Astrocyte of the spinal cord (primary cell): ENCODE measurements at regions not wholly inside any gene's neighbourhood (a gene's known extent, or its start where the extent isn't known, plus 50 kb on each side); places are given as distances from the start of the nearest gene placed in this dataset.

Experiments
- DNase-seq: peaks from one replicate; pipeline ENCODE4 v3.0.0; 2011; ENCODE audit warnings: low read depth, low spot score
- H3K4me3 ChIP-seq: 2 replicates; pipeline ENCODE4 v1.5.1; 2011; ENCODE audit warnings: low read depth, mild to moderate bottlenecking, low read length, moderate library complexity
- in situ Hi-C: cut with HindIII; loops from 2 replicates; pipeline ENCODE4 v1.10.0; 2017; ENCODE audit warnings: low sequenced_read_pairs
- TF ChIP-seq, protein P1 (sequence below): IDR thresholded peaks from 2 replicates; pipeline ENCODE4 v1.5.1; 2012; ENCODE audit warnings: low read depth, mild to moderate bottlenecking, low read length, inconsistent platforms

DNA sequence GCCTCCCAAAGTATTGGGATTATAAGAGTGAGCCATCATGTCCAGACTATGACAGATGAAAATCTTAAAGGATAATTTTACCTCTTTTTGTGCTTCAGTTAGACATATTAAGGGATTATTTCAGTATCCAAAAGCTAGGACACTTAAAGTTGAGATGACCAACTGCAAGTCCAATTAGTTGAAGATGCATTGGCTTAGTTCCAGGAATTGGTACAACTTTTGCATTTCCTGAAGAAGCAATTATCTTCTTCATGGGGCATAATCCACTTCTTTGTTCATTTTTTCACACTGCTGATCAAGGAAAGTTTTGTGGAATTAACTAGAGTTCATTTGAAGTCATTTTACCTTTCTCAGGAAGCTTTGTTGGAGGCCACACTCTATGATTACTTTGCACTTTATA lies 72.0 kb upstream of the HECW1 start:
- DNase-seq, result no peak
- no peak overlapping the region for H3K4me3 ChIP-seq
- in situ Hi-C loops, result no loop called here
- TF ChIP-seq, protein P1, sequence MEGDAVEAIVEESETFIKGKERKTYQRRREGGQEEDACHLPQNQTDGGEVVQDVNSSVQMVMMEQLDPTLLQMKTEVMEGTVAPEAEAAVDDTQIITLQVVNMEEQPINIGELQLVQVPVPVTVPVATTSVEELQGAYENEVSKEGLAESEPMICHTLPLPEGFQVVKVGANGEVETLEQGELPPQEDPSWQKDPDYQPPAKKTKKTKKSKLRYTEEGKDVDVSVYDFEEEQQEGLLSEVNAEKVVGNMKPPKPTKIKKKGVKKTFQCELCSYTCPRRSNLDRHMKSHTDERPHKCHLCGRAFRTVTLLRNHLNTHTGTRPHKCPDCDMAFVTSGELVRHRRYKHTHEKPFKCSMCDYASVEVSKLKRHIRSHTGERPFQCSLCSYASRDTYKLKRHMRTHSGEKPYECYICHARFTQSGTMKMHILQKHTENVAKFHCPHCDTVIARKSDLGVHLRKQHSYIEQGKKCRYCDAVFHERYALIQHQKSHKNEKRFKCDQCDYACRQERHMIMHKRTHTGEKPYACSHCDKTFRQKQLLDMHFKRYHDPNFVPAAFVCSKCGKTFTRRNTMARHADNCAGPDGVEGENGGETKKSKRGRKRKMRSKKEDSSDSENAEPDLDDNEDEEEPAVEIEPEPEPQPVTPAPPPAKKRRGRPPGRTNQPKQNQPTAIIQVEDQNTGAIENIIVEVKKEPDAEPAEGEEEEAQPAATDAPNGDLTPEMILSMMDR, result no peak

- TF ChIP-seq, protein P1, result no peak
- in situ Hi-C loops, result no loop called here
Measured at GRCh38 chr7:43041105-43041504, 71.3 kb upstream of the HECW1 start.

GRCh38 chr7:43041724-43042123 lies 70.7 kb upstream of the HECW1 start:
- in situ Hi-C loops, result no loop called here
- H3K4me3 ChIP-seq, result no peak overlapping the region
- no peak for DNase-seq
- TF ChIP-seq, protein P1, result no peak

More at GRCh38 chr7:43041105-43041504, 71.3 kb upstream of the HECW1 start:
- no peak for DNase-seq
- H3K4me3 ChIP-seq, result no peak overlapping the region

DNA sequence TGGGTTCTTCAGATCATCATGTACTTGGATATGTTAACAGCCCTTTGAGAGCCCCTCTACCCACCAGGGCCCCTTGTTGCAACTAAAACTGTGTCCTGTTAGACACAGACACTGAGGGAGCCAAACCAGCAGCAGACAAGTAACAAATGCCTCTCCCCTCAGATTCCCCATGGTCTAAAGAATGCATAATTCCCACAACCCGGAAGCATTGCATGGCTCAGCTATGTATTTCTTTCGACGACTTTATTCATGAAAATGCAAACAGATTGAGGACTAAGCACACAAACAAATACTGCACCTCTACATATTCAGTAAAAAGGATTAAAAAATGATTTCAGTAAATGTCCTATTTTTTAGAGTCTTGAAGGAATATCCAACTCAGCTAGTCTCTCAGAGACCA lies 70.1 kb upstream of the HECW1 start:
- in situ Hi-C loops, result no loop called here
- no peak overlapping the region for H3K4me3 ChIP-seq
- peak; percentile 34 for DNase-seq
- TF ChIP-seq, protein P1, result no peak

- peak; percentile 18 for DNase-seq
- TF ChIP-seq, protein P1, result no peak
Measured at GRCh38 chr7:43044511-43044910, 67.9 kb upstream of the HECW1 start.

GRCh38 chr7:43054052-43054722 lies 58.3 kb upstream of the HECW1 start:
- in situ Hi-C loops, result no loop called here
- no peak overlapping the region for H3K4me3 ChIP-seq
- DNase-seq, result no peak
- TF ChIP-seq, protein P1, result no peak

More at GRCh38 chr7:43044511-43044910, 67.9 kb upstream of the HECW1 start:
- no peak overlapping the region for H3K4me3 ChIP-seq
- in situ Hi-C loops, result no loop called here
